Esophagus muscularis mucosa (tissue), 4 donors: ENCODE measurements at regions not wholly inside any gene's neighbourhood (a gene's known extent, or its start where the extent isn't known, plus 50 kb on each side); places are given as distances from the start of the nearest gene placed in this dataset.

Source experiments
- DNase-seq: peaks from one replicate; pipeline ENCODE4 v3.0.0-alpha.2; 2017; ENCODE audit errors: extremely low spot score
- H3K27ac ChIP-seq, 4 donors: fragments of 200-600 bp; sonication (generic); replicated peaks in 1 of 4; 1 replicate in 3 of 4; 2 replicates in 1 of 4; pipeline ENCODE4 v1.5.1; 2016 to 2019; ENCODE audit warnings: mild to moderate bottlenecking in 1 of 4
- H3K27me3 ChIP-seq, 4 donors: fragments of 200-600 bp; sonication (generic); one replicate each; pipeline versions ENCODE4 v1.5.1 to v1.6.0; 2016 to 2019
- H3K36me3 ChIP-seq, 4 donors: fragments of 200-600 bp; sonication (generic); one replicate each; pipeline ENCODE4 v1.5.1; 2016 to 2019
- H3K4me1 ChIP-seq, 4 donors: fragments of 200-600 bp; sonication (generic); one replicate each; pipeline ENCODE4 v1.5.1; 2016 to 2019
- H3K4me3 ChIP-seq, 4 donors: fragments of 200-600 bp; sonication (generic); 1 replicate in 2 of 4; 2 replicates in 2 of 4; pipeline ENCODE4 v1.5.1; 2016 to 2019; ENCODE audit warnings: mild to moderate bottlenecking in 4 of 4, moderate library complexity in 1 of 4
- H3K9me3 ChIP-seq, 4 donors: fragments of 200-600 bp; sonication (generic); 1 replicate in 3 of 4; 2 replicates in 1 of 4; pipeline ENCODE4 v1.5.1; 2016 to 2019
- EP300 ChIP-seq: sonication (generic); formaldehyde crosslinking; IDR thresholded peaks from one replicate; pipeline ENCODE4 v1.6.1; 2017; ENCODE audit warnings: antibody characterized with exemption
- POLR2A ChIP-seq: fragments of 450-650 bp; IDR thresholded peaks from one replicate; pipeline ENCODE4 v1.6.1; 2017; ENCODE audit warnings: antibody characterized with exemption, moderate library complexity, mild to moderate bottlenecking, low read depth
- POLR2AphosphoS5 ChIP-seq, 2 donors: sonication (generic); formaldehyde crosslinking; IDR thresholded peaks; one replicate each; pipeline ENCODE4 v1.6.1; 2017; ENCODE audit warnings: antibody characterized with exemption in 2 of 2
- WGBS: methylation state at CpG from one replicate; pipeline ENCODE4 v1.1.5; 2018; 5-methylcytosine and 5-hydroxymethylcytosine counted together
- intact Hi-C: fragments of 100-400 bp; cut with DNase I; formaldehyde crosslinking; loops from one replicate; pipeline ENCODE4 v1.15.1; 2023
- TF ChIP-seq, protein P1 (sequence below), 3 experiments: fragments of 200-600 bp in 2 of 3; fragments of 450-650 bp in 1 of 3; sonication (generic) in 2 of 3; IDR thresholded peaks; one replicate each; pipeline ENCODE4 v1.5.1; 2017 to 2019; ENCODE audit warnings: antibody characterized with exemption in 3 of 3, mild to moderate bottlenecking in 2 of 3, moderate library complexity in 1 of 3

DNA sequence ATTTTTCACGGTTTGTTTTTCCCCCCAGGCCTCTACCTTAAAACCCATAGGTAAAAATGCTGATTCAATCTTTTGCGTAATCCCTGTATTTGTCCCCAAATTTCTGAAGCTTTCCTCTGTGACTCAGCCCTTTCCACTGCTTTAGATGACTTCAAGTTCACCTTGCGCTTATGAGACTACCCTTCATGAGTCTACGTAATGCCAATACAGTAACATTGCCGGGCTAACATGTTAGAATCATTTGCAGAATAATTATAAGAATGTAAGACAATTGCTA, 283.0 kb downstream of the TMX3 start:
- 98% methylated on average over 5 of the region's 5 CpGs for WGBS
- Histone ChIP-seq H3K4me1 (no peaks in the 10 kb centered on the region), H3K27ac (no peak overlapping the region), H3K9me3 (no peaks in the 10 kb centered on the region), H3K36me3 (no peaks in the 10 kb centered on the region), H3K4me3 (no peak overlapping the region), H3K27me3 (no peaks in the 10 kb centered on the region)
- no peak for DNase-seq
- intact Hi-C loops = no loop called here
- TF ChIP-seq POLR2A = no peak
- TF ChIP-seq EP300 = no peak
- TF ChIP-seq POLR2AphosphoS5 (IDR thresholded peaks at IDR 0.05) = no peak
- TF ChIP-seq, protein P1, sequence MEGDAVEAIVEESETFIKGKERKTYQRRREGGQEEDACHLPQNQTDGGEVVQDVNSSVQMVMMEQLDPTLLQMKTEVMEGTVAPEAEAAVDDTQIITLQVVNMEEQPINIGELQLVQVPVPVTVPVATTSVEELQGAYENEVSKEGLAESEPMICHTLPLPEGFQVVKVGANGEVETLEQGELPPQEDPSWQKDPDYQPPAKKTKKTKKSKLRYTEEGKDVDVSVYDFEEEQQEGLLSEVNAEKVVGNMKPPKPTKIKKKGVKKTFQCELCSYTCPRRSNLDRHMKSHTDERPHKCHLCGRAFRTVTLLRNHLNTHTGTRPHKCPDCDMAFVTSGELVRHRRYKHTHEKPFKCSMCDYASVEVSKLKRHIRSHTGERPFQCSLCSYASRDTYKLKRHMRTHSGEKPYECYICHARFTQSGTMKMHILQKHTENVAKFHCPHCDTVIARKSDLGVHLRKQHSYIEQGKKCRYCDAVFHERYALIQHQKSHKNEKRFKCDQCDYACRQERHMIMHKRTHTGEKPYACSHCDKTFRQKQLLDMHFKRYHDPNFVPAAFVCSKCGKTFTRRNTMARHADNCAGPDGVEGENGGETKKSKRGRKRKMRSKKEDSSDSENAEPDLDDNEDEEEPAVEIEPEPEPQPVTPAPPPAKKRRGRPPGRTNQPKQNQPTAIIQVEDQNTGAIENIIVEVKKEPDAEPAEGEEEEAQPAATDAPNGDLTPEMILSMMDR (IDR thresholded peaks at IDR 0.05) = no peak

DNA sequence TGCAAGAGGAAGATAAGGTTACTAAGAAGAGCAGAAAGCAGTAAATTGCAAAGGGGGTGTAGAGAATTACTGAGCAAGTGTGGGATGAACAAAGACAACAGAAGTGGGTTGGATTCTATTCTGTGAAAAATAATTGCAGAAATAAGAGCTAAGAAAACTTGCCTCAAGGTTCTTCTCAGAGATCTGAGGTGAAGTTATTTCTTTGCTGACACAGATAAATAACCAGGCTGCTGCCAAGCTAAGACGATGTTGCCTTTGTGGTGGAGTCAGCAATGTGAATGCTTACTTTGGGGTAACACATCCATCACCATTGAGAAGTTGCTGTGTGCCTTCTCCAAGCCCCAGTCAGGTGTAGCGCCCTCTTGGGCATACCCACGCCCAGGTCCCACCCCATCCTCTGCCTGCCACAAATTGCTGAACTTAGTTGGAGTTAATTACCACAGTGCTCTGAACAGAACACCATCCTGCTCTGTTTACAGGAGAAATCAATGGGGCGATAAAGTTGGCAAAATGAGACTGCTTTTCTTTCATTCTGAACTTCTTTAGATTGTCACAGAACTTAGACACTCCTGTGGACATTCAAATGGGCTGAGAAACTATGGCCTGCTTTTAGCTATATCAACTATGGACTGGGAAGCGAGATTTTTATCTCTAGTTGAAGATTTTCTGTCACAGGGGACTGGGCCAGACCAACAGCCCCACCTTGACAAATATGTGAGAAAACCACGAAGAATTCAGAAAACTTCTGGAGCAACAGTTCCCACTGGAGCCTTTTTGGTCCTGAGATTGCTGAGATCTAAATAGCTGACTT, 283.6 kb downstream of the TMX3 start:
- 74% methylated on average over 4 of the region's 6 CpGs for WGBS
- Histone ChIP-seq H3K4me1 (no peaks in the 10 kb centered on the region), H3K4me3 (no peak overlapping the region), H3K9me3 (no peaks in the 10 kb centered on the region), H3K36me3 (no peaks in the 10 kb centered on the region), H3K27me3 (no peaks in the 10 kb centered on the region), H3K27ac (no peak overlapping the region)
- intact Hi-C loops = no loop called here
- no peak for DNase-seq
- TF ChIP-seq EP300 (no peak), POLR2AphosphoS5 (IDR thresholded peaks at IDR 0.05) (no peak), POLR2A (no peak)
- TF ChIP-seq, protein P1 (IDR thresholded peaks at IDR 0.05) = no peak

DNA sequence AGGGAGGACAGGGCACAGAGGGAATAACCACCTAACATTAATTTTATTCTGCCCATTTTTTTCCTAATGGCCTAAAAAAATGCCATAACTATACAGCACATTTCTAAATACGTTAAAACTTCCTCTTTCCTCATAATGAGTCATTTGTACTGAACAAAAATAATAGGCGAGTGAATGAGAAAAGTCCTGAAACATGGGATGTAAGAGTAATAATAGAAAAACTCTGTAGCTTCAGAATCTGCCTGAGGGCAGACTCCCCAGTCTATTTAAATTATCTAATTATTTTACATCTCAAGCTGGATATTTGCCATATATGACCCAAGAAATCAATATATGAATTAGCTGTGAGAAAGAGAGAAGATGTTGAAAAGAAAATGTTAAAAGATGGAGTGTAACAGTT, 285.1 kb downstream of the TMX3 start:
- no peaks in the 10 kb centered on the region for H3K36me3 ChIP-seq
- TF ChIP-seq POLR2A (no peak), EP300 (no peak), POLR2AphosphoS5 (IDR thresholded peaks at IDR 0.05) (no peak)
- TF ChIP-seq, protein P1 (IDR thresholded peaks at IDR 0.05) = no peak
- no peaks in the 10 kb centered on the region for H3K4me1 ChIP-seq
- no peak for DNase-seq
- H3K9me3 ChIP-seq = no peaks in the 10 kb centered on the region
- no peaks in the 10 kb centered on the region for H3K27me3 ChIP-seq
- no peak overlapping the region for H3K27ac ChIP-seq
- H3K4me3 ChIP-seq = no peak overlapping the region
- 76% methylated on average over 2 of the region's 2 CpGs for WGBS
- intact Hi-C loops = no loop called here

DNA sequence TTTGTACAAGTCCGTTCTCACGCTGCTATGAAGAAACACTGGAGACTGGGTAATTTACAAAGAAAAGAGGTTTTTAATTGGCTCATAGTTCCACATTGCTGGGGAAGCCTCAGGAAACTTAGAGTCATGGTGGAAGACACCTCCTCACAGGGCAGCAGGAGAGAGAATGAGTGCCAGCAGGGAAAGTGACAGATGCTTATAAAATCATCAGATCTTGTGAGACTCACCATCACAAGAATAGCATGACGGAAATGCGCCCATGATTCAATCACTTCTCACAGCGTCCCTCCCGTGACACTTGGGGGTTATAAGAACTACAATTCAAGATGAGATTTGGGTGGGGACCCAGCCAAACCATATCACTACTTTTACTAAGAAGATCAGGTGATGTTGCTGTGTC, 285.8 kb downstream of the TMX3 start:
- Histone ChIP-seq H3K27ac (no peak overlapping the region), H3K4me1 (no peaks in the 10 kb centered on the region), H3K27me3 (no peaks in the 10 kb centered on the region), H3K36me3 (no peaks in the 10 kb centered on the region), H3K4me3 (no peak overlapping the region), H3K9me3 (no peaks in the 10 kb centered on the region)
- no peak for TF ChIP-seq EP300
- no peak for TF ChIP-seq POLR2AphosphoS5 (IDR thresholded peaks at IDR 0.05)
- WGBS = 87% methylated on average over 6 of the region's 6 CpGs
- intact Hi-C loops = no loop called here
- no peak for DNase-seq

DNA sequence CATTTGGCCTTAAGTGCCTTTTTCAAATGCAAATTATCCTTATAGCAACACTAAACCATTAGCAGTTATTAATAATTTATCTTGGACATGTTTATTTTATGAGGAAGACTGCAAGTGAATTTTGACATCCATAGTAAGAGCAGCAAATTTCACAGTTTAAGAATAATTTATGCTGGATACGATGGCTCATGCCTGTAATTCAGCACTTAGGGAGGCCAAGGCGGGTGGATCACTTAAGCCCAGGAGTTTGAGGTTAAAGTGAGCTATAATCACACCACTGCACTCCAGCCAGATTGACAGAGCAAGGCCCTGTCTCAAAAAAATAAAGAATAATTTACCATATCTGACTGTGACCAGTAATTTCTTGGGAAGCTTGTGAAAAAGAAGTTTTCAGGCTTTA, 286.2 kb downstream of the TMX3 start:
- TF ChIP-seq POLR2AphosphoS5 (IDR thresholded peaks at IDR 0.05) (no peak), EP300 (no peak), POLR2A (no peak)
- TF ChIP-seq, protein P1 (IDR thresholded peaks at IDR 0.05) = no peak
- Histone ChIP-seq H3K27ac (no peak overlapping the region), H3K4me3 (no peak overlapping the region), H3K36me3 (no peaks in the 10 kb centered on the region), H3K27me3 (no peaks in the 10 kb centered on the region), H3K4me1 (no peaks in the 10 kb centered on the region), H3K9me3 (no peaks in the 10 kb centered on the region)
- intact Hi-C loops = no loop called here
- no peak for DNase-seq
- WGBS = 51% methylated on average over 2 of the region's 2 CpGs
